GM12865 (cell line): ENCODE measurements at regions not wholly inside any gene's neighbourhood (a gene's known extent, or its start where the extent isn't known, plus 50 kb on each side); places are given as distances from the start of the nearest gene placed in this dataset.

Experiments used
- DNase-seq: peaks from one replicate; pipeline ENCODE4 v3.0.0; 2010; ENCODE audit warnings: low read depth
- H3K4me3 ChIP-seq: 2 replicates; pipeline ENCODE4 v1.5.1; 2011; ENCODE audit warnings: mild to moderate bottlenecking, low read depth, low read length, control low read depth
- CTCF ChIP-seq: IDR thresholded peaks from 2 replicates; pipeline ENCODE4 v1.5.1; 2011; ENCODE audit warnings: low read length, control low read depth, low read depth, inconsistent platforms; ENCODE audit not compliant: insufficient read depth; ENCODE audit errors: missing control alignments

DNA sequence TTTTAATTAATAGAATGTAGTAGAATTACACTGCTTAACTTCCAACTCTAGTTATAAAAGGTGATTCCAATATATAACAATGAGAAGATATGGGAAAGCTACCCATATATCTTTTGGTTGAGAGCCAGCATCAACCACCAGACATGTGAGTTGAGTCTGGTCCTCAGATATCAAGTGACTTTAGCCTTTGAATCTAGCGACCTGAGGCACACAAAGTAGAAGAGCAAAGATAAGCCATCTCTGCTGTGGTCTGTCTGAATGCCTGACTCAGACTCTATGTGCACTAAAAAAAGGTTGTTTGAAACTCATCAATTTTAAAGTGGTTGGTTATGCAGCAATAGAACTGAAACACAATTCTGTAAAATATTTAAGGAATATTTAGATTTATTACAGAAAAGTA lies 492.5 kb upstream of the SOX9 start:
- DNase-seq, result no peak
- H3K4me3 ChIP-seq, result no peak overlapping the region
- TF ChIP-seq CTCF, result no peak

GRCh38 chr17:71631483-71631882 lies 489.3 kb upstream of the SOX9 start:
- no peak for DNase-seq
- TF ChIP-seq CTCF, result no peak
- no peak overlapping the region for H3K4me3 ChIP-seq

GRCh38 chr17:71632328-71632727 lies 488.5 kb upstream of the SOX9 start:
- no peak for TF ChIP-seq CTCF
- DNase-seq, result no peak
- no peak overlapping the region for H3K4me3 ChIP-seq

DNA sequence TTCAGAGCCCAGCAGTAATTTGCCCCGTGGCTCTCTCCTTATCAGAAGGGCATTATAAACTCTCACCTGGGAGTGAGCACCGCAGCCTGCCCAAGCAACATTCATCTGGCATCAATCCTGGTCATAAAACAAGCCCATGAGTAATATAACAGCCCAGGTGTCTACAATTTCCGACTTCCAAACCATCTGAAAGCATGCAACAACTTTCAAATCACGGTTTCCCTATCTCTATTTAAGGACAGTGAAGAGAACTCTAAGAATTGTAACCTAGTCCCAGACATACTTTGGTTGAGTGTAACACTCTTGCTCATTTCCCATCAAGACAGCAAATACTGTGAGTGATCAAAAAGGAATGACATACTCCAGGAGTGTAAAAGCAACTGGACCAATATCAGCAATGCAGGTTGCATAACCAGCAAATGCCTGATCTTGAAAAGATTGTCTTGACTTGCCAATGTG lies 487.4 kb upstream of the SOX9 start:
- no peak for DNase-seq
- no peak for TF ChIP-seq CTCF

DNA sequence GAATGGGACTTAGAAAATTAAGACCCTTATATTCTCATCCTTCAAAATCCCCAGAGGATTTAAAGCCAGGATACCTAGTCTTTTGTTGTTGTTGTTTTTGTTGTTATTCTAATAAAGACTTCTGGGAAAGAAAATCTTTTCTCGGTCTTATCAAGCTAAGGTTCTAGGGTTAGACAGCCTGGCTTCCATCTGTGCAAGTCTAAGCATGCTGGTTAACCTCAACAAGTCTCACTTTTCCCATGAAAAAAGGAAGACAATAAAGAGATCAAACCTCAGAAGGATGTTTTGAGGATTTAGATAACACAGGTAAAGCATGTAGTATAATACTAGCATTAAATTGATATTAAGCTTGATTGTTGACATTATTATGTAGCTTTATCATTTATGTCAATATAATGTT lies 486.4 kb upstream of the SOX9 start:
- no peak for TF ChIP-seq CTCF
- no peak overlapping the region for H3K4me3 ChIP-seq
- DNase-seq, result no peak

More for the DNA sequence above, 487.4 kb upstream of the SOX9 start:
- no peak overlapping the region for H3K4me3 ChIP-seq

GRCh38 chr17:71635187-71635586 lies 485.6 kb upstream of the SOX9 start:
- no peak for DNase-seq
- no peak for TF ChIP-seq CTCF
- H3K4me3 ChIP-seq, result no peak overlapping the region

DNA sequence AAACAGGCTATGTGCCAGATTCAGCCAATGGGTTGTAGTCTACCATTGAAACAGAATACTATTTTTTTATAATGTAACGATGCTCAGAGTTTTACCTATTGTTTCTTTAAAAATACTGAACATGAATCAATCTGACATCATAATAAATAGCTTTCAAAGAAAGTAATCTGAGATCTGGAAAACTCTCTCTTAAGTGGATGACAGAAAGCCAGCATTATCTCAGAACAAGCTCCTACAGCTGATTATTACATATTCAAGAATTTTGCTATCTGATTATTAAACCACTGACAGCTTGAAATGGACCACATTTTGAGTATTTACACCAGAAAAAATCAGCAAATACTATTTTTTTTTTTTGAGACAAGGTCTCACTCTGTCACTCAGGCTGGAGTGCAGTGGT lies 484.2 kb upstream of the SOX9 start:
- no peak for TF ChIP-seq CTCF
- DNase-seq, result no peak
- H3K4me3 ChIP-seq, result no peak overlapping the region
